HG03442 (cell line): ENCODE measurements at regions not wholly inside any gene's neighbourhood (a gene's known extent, or its start where the extent isn't known, plus 50 kb on each side); places are given as distances from the start of the nearest gene placed in this dataset.
"Not testable (repeated sequence)": the region's sequence is repeated elsewhere in the genome, so short reads cannot be mapped to it uniquely, and the experiment has no call there.

ENCODE experiments used
- ATAC-seq: cut with Tn5 transposase; IDR thresholded peaks from one replicate; pipeline ENCODE4 v1.9.1; 2021; ENCODE audit warnings: mild to moderate bottlenecking, moderate library complexity; ENCODE audit not compliant: unreplicated experiment

- no peak for ATAC-seq
Observed at GRCh38 chr11:39462506-39462905, 1996.9 kb downstream of the LRRC4C start.

- no peak for ATAC-seq
Observed at GRCh38 chr11:39461066-39461465, 1998.4 kb downstream of the LRRC4C start.

- no peak for ATAC-seq
Observed at GRCh38 chr11:39459606-39460005, 1999.8 kb downstream of the LRRC4C start.

- no peak for ATAC-seq
Observed at GRCh38 chr11:39458481-39458880, 2001.0 kb downstream of the LRRC4C start.

- no peak for ATAC-seq
Observed at GRCh38 chr11:39443424-39444022, 2015.9 kb downstream of the LRRC4C start.

- no peak for ATAC-seq
Observed at GRCh38 chr11:39442177-39442576, 2017.3 kb downstream of the LRRC4C start.

- no peak for ATAC-seq
Observed at GRCh38 chr11:39435641-39436040, 2023.8 kb downstream of the LRRC4C start.

GRCh38 chr11:39434466-39434865 is 2025.0 kb downstream of the LRRC4C start:
- ATAC-seq, result no peak

- no peak for ATAC-seq
Observed at GRCh38 chr11:39432929-39433328, 2026.5 kb downstream of the LRRC4C start.

GRCh38 chr11:39425226-39425625 is 2034.2 kb downstream of the LRRC4C start:
- no peak for ATAC-seq

- ATAC-seq, result no peak
Observed at GRCh38 chr11:39412117-39412516, 2047.3 kb downstream of the LRRC4C start.

GRCh38 chr11:39385911-39386310 is 2073.5 kb downstream of the LRRC4C start:
- no peak for ATAC-seq

GRCh38 chr11:39374963-39375698 is 2084.3 kb downstream of the LRRC4C start:
- no peak for ATAC-seq

GRCh38 chr11:39367534-39367933 is 2091.9 kb downstream of the LRRC4C start:
- no peak for ATAC-seq

- no peak for ATAC-seq
Observed at GRCh38 chr11:39365809-39366436, 2093.5 kb downstream of the LRRC4C start.

- no peak for ATAC-seq
Observed at GRCh38 chr11:39363571-39363970, 2095.9 kb downstream of the LRRC4C start.

- no peak for ATAC-seq
Observed at GRCh38 chr11:39361557-39361956, 2097.9 kb downstream of the LRRC4C start.

GRCh38 chr11:39345834-39346442 is 2113.5 kb downstream of the LRRC4C start:
- ATAC-seq, result no peak

GRCh38 chr11:39341461-39341860 is 2118.0 kb downstream of the LRRC4C start:
- ATAC-seq, result no peak

GRCh38 chr11:39333006-39333405 is 2126.4 kb downstream of the LRRC4C start:
- ATAC-seq, result not testable (repeated sequence)

- no peak for ATAC-seq
Observed at GRCh38 chr11:39327302-39327701, 2132.2 kb downstream of the LRRC4C start.

GRCh38 chr11:39311888-39312287 is 2147.6 kb downstream of the LRRC4C start:
- not testable (repeated sequence) for ATAC-seq
